Endodermal cell (in vitro differentiated cells): ENCODE measurements at regions not wholly inside any gene's neighbourhood (a gene's known extent, or its start where the extent isn't known, plus 50 kb on each side); places are given as distances from the start of the nearest gene placed in this dataset.
"Not testable (repeated sequence)": the region's sequence is repeated elsewhere in the genome, so short reads cannot be mapped to it uniquely, and the experiment has no call there.

ENCODE experiments used
- DNase-seq: peaks from one replicate; pipeline ENCODE4 v3.0.0-alpha.2; 2017
- H3K27ac ChIP-seq: 2 replicates; pipeline ENCODE4 v1.5.1; 2013; ENCODE audit warnings: mild to moderate bottlenecking, low read depth, low read length, moderate library complexity
- H3K27me3 ChIP-seq: 2 replicates; pipeline ENCODE4 v1.6.1; 2013; ENCODE audit warnings: mild to moderate bottlenecking, low read length, moderate library complexity; ENCODE audit not compliant: insufficient read depth, control insufficient read depth, poor library complexity, severe bottlenecking
- H3K36me3 ChIP-seq: 2 replicates; pipeline ENCODE4 v1.7.0; 2013; ENCODE audit warnings: mild to moderate bottlenecking, low read length, moderate library complexity; ENCODE audit not compliant: control insufficient read depth, insufficient read depth
- H3K4me1 ChIP-seq: one replicate; pipeline ENCODE4 v1.7.0; 2013; ENCODE audit warnings: low read length; ENCODE audit not compliant: control insufficient read depth, insufficient read depth
- H3K4me3 ChIP-seq: 2 replicates; pipeline ENCODE4 v1.5.1; 2013; ENCODE audit warnings: mild to moderate bottlenecking, low read length, moderate library complexity
- H3K9ac ChIP-seq: 2 replicates; pipeline ENCODE4 v1.6.1; 2013; ENCODE audit warnings: mild to moderate bottlenecking, low read length, moderate library complexity; ENCODE audit not compliant: poor library complexity, severe bottlenecking; ENCODE audit errors: extremely low read depth
- H3K9me3 ChIP-seq: 2 replicates; pipeline ENCODE4 v1.6.1; 2013; ENCODE audit warnings: mild to moderate bottlenecking, low read length, moderate library complexity; ENCODE audit not compliant: control insufficient read depth
- H3K27ac Mint-ChIP-seq: 2 replicates; pipeline ENCODE4 v1.8.0; 2020; ENCODE audit warnings: mixed read lengths
- H3K27me3 Mint-ChIP-seq: 2 replicates; pipeline ENCODE4 v1.8.0; 2021; ENCODE audit warnings: mild to moderate bottlenecking, mixed read lengths; ENCODE audit not compliant: insufficient read depth
- H3K36me3 Mint-ChIP-seq: 2 replicates; pipeline ENCODE4 v1.8.0; 2020; ENCODE audit warnings: low read depth, mixed read lengths
- H3K4me1 Mint-ChIP-seq: 2 replicates; pipeline ENCODE4 v1.8.0; 2020; ENCODE audit warnings: mixed read lengths
- H3K4me3 Mint-ChIP-seq: 2 replicates; pipeline ENCODE4 v1.8.0; 2020; ENCODE audit warnings: mild to moderate bottlenecking, moderate library complexity, mixed read lengths
- H3K9me3 Mint-ChIP-seq: 2 replicates; pipeline ENCODE4 v1.8.0; 2020; ENCODE audit warnings: mild to moderate bottlenecking, mixed read lengths
- WGBS, 2 experiments: methylation state at CpG; one replicate each; pipeline versions ENCODE4 v1.1.5 to v1.1.7; 2013; ENCODE audit warnings: missing lambda C conversion rate in 2 of 2, mixed read lengths in 1 of 2; ENCODE audit not compliant: insufficient coverage in 1 of 2, insufficient read length in 1 of 2; 5-methylcytosine and 5-hydroxymethylcytosine counted together
- TF ChIP-seq, protein P1 (sequence below): fragments of 200-600 bp; sonication (generic); conservative IDR thresholded peaks from 2 replicates; pipeline ENCODE4 v1.5.0; 2021; ENCODE audit warnings: antibody characterized with exemption, mild to moderate bottlenecking

DNA sequence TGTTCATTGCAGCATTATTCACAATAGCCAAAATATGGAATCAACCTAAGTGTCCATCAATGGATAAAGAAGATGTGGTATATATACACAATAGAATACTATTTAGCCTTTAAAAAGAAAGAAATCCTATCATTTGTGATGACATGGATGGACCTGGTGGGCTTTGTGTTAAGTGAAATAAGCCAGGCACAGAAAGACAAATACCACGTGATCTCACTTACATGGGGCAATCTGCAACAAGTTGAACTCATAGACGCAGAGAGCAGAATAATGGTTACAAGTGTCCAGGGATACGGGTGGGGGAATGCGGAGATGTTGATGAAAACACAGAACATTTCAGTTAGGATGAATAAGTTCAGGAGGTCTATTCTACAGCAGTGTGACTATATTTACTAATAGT is 66.4 kb upstream of the ALDH1B1 start:
- no peak for DNase-seq
- Histone ChIP-seq H3K9ac (no peak overlapping the region), H3K4me3 (no peak overlapping the region), H3K9me3 (peaks cover 5% of the 10 kb centered on the region), H3K27ac (no peak overlapping the region), H3K27me3 (no peaks in the 10 kb centered on the region), H3K4me1 (no peaks in the 10 kb centered on the region), H3K36me3 (no peaks in the 10 kb centered on the region)
- 99 to 100% methylated on average over 4 of the region's 4 CpGs for WGBS, 2 experiments
- Mint-ChIP-seq H3K27me3 (peaks cover 6% of the 10 kb centered on the region), H3K4me1 (peaks cover 1% of the 10 kb centered on the region), H3K9me3 (peaks cover 16% of the 10 kb centered on the region), H3K36me3 (peaks cover 3% of the 10 kb centered on the region), H3K27ac (no peak overlapping the region), H3K4me3 (no peak overlapping the region)
- TF ChIP-seq, protein P1, sequence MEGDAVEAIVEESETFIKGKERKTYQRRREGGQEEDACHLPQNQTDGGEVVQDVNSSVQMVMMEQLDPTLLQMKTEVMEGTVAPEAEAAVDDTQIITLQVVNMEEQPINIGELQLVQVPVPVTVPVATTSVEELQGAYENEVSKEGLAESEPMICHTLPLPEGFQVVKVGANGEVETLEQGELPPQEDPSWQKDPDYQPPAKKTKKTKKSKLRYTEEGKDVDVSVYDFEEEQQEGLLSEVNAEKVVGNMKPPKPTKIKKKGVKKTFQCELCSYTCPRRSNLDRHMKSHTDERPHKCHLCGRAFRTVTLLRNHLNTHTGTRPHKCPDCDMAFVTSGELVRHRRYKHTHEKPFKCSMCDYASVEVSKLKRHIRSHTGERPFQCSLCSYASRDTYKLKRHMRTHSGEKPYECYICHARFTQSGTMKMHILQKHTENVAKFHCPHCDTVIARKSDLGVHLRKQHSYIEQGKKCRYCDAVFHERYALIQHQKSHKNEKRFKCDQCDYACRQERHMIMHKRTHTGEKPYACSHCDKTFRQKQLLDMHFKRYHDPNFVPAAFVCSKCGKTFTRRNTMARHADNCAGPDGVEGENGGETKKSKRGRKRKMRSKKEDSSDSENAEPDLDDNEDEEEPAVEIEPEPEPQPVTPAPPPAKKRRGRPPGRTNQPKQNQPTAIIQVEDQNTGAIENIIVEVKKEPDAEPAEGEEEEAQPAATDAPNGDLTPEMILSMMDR, result no peak

DNA sequence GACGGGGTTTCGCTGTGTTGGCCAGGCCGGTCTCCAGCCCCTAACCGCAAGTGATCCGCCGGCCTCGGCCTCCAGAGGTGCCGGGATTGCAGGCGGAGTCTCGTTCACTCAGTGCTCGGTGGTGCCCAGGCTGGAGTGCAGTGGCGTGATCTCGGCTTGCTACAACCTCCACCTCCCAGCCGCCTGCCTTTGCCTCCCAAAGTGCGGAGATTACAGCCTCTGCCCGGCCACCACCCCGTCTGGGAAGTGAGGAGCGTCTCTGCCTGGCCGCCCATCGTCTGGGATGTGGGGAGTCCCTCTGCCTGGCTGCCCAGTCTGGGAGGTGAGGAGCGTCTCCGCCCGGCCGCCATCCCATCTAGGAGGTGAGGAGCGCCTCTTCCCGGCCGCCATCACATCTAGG is 68.3 kb upstream of the ALDH1B1 start:
- H3K36me3 Mint-ChIP-seq, DNase-seq, H3K4me3 ChIP-seq, H3K27ac ChIP-seq, H3K9ac ChIP-seq, H3K4me3 Mint-ChIP-seq, H3K27me3 Mint-ChIP-seq, H3K36me3 ChIP-seq, H3K4me1 Mint-ChIP-seq, H3K4me1 ChIP-seq, H3K27ac Mint-ChIP-seq, H3K27me3 ChIP-seq, H3K9me3 ChIP-seq: not testable (repeated sequence)
- WGBS, 2 experiments, result 92% methylated on average over 25 of the region's 27 CpGs; no CpG with 5 or more reads in 1 of the 2 experiments
- peaks cover 16% of the 10 kb centered on the region for H3K9me3 Mint-ChIP-seq

DNA sequence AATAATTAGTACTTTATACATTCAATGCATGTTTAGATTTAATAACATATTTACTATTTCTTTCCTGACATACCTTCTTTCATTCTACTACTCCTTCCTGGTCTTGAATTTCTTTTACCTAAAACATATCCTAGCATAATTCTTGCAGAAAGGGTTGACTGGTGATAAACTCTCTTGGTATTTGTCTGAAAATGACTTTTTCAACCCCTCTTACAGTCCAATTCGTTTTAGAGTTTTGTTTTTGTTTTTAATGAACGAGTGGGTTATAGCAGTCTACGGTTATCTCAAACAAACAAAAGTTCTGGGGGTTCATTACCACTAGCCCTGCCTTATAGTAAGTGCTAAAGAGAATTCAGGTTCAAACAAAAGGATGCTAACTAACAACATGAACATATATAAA is 69.6 kb upstream of the ALDH1B1 start:
- Histone ChIP-seq H3K4me1 (no peaks in the 10 kb centered on the region), H3K9me3 (peaks cover 5% of the 10 kb centered on the region), H3K4me3 (no peak overlapping the region), H3K27me3 (no peaks in the 10 kb centered on the region), H3K36me3 (no peaks in the 10 kb centered on the region), H3K27ac (no peak overlapping the region), H3K9ac (no peak overlapping the region)
- H3K9me3 Mint-ChIP-seq, result peaks cover 16% of the 10 kb centered on the region
- peaks cover 6% of the 10 kb centered on the region for H3K27me3 Mint-ChIP-seq
- DNase-seq, result no peak
- no peak overlapping the region for H3K4me3 Mint-ChIP-seq
- peaks cover 3% of the 10 kb centered on the region for H3K36me3 Mint-ChIP-seq
- H3K4me1 Mint-ChIP-seq, result peaks cover 5% of the 10 kb centered on the region
- no peak overlapping the region for H3K27ac Mint-ChIP-seq
- TF ChIP-seq, protein P1, result no peak
- WGBS, 2 experiments, result 95% methylated on average over 3 of the region's 3 CpGs; no CpG with 5 or more reads in 1 of the 2 experiments

DNA sequence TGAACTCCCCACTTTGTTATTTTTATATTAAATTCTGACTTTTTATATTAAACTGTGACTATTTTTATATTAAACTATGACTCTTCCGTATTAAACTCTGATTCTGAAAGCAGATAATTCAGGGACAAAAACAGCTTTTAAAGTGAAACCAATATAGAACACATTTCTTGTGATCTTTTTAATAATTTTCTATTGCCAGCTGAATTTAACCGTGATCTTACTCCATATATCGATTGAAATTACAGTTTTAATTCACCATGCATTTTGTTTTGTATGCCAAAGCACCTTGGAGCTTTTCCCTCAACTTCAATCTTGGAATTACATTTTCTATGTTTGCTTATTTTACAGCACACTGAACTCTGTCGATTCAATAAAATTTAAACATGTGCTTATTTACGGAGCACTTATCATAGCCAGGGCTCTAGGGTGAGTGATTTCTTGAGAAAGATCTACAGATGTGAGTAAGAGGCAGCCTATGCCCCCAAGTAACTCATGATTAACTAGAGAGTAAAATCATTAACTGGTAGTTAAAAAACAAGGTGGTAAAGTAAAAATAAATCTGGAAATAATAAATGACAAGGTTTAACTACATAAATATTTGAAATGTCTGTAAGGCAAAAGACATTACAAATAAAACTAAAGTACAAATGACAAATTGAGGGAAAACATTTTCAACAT is 72.9 kb upstream of the ALDH1B1 start:
- Mint-ChIP-seq H3K27ac (no peak overlapping the region), H3K36me3 (peaks cover 3% of the 10 kb centered on the region), H3K9me3 (peaks cover 13% of the 10 kb centered on the region), H3K4me1 (peaks cover 5% of the 10 kb centered on the region), H3K4me3 (no peak overlapping the region), H3K27me3 (peaks cover 23% of the 10 kb centered on the region)
- TF ChIP-seq, protein P1, result no peak
- Histone ChIP-seq H3K27me3 (peaks cover 5% of the 10 kb centered on the region), H3K9ac (no peak overlapping the region), H3K27ac (no peak overlapping the region), H3K4me1 (no peaks in the 10 kb centered on the region), H3K36me3 (no peaks in the 10 kb centered on the region), H3K9me3 (no peaks in the 10 kb centered on the region), H3K4me3 (no peak overlapping the region)
- 93 to 97% methylated on average over 3 to 5 of the region's 5 CpGs for WGBS, 2 experiments
- no peak for DNase-seq
